HG03571 (cell line): ENCODE measurements at regions not wholly inside any gene's neighbourhood (a gene's known extent, or its start where the extent isn't known, plus 50 kb on each side); places are given as distances from the start of the nearest gene placed in this dataset.
"Not testable (repeated sequence)": the region's sequence is repeated elsewhere in the genome, so short reads cannot be mapped to it uniquely, and the experiment has no call there.

Experiments used
- ATAC-seq: cut with Tn5 transposase; IDR thresholded peaks from one replicate; pipeline ENCODE4 v1.9.1; 2021; ENCODE audit not compliant: unreplicated experiment

DNA sequence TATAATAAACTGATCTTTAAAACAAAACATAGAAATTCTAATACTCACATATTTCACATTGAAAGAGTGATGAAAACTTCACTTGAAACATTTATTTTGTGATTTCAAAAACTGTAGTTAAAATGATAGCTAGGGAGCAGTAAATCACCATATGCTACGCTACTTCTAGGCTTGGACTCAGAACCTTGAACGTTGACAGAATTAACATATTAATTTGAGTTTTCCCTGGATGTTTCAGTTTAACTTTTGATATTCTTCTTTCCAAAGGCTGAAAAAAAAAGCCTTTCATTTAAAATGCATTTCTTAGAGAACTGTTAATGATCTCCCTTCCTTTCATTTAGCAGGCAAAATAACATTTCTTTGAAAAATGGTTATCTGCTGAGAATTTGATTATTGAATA is 307.8 kb upstream of the SGCD start:
- no peak for ATAC-seq

DNA sequence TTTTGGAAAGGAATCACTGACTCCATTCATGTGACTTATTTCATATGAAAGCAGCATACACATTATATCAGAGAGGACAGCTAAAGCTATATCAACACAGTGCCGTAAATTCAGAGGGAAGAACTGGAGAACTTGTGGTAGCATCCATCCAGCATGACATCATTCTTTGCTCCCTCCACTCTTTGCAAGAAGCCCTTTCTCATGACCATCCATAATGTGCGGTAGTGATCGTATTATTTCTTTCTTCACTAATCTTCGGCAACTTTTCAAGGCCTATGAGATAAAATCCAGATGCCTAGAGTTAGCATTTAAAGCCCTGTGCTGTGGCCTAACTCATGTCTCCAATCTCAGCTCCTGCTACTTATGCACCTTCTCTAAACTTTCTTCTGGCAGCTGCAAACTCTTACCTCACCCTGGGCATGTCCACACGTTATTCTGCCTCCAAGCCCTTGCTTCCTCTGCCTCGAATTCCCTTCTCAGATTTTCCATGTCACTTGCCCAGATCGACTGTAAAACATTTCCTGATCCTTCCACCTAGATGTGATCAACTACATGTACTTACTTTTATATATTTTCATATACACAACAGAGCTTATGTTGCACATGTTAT is 307.3 kb upstream of the SGCD start:
- no peak for ATAC-seq

DNA sequence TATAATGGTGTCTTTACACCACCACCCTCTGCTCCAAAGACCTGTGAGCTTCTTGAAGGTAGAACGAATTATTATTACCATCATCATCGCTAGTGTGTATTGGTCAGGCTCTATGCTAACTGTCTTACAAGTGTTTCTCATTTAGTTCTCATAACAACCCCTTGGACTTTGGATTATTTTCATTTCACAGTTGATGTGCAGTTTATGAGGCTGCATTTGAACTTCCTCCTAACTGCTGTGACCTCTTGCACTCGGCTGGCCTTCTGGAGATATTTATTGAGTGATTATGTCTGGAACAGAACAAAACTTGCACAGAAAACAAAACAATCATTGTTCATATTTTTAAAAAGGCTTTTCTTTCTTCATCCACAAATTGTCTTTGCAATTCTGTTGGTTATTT is 306.3 kb upstream of the SGCD start:
- ATAC-seq, result no peak

DNA sequence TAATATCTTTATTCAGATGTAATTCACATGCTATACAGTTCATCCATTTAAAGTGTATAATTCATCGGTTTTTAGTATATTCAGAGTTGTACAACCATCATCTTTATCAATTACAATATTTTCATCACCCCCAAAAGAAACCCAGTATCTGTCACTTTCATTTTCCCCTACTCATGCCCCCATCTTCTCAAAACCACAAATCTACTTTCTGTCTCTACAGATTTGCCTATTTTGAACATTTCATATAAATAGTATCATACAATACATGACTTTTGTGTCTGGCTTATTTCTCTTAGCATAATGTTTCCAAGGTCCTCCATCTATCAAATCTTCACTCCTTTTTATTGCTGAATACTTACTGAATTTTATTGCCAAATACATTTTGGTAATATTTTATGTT is 305.1 kb upstream of the SGCD start:
- ATAC-seq, result no peak

DNA sequence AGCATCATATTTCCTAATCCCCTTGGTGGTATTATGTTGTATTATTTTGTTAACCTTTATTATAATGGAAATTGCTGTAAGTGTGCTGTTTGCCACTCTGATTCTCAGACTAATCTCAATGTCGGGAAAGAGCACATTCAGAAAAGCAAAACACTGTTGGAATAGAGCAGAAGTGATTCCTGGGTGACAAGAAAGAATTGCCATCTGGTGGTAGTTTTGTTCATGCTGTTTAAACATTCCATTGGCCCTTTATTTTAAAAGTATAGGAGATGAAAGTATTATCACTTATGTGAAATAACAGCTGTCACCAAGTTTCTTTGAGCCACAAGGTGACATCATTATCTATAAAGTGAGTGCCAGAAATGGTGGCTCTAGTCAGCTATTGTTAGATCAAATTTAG is 301.3 kb upstream of the SGCD start:
- no peak for ATAC-seq

DNA sequence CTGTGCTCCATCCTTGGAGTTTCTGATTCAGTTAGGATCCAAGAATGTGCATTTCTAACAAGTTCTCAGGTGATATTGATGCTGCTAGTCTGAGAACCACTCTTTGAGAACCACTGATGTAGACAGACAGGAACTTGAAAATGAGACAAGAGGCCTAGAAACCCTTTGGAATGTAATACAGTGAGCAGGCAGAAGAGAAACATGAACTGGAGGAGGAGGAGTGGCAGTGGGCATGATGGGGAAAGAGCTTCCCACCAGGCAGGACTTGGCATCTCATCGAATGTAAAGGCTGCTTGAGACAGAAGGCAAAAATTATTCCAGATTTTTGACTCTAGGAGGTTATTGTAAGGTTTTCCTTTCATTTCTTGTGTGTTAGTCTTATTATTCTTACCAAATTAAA is 295.8 kb upstream of the SGCD start:
- no peak for ATAC-seq

DNA sequence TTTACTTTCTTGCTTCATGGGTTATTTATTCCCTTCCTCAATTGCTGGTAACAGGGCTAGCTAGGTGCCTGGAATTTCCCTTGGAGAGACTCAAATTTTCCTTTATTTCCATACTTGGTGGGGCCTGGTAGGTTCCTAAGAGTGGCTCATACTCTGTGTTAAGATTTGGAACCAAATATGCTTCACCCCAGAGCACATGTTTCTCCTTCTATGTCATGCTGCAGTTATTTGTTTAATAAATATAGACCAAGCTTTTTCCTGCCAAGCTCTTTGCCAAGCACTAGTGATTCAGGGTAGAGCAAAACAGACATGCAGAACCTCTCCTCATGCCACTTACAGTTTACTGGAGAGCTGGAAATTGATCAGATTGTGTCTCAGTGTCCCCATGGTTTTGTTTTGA is 290.3 kb upstream of the SGCD start:
- ATAC-seq, result no peak

DNA sequence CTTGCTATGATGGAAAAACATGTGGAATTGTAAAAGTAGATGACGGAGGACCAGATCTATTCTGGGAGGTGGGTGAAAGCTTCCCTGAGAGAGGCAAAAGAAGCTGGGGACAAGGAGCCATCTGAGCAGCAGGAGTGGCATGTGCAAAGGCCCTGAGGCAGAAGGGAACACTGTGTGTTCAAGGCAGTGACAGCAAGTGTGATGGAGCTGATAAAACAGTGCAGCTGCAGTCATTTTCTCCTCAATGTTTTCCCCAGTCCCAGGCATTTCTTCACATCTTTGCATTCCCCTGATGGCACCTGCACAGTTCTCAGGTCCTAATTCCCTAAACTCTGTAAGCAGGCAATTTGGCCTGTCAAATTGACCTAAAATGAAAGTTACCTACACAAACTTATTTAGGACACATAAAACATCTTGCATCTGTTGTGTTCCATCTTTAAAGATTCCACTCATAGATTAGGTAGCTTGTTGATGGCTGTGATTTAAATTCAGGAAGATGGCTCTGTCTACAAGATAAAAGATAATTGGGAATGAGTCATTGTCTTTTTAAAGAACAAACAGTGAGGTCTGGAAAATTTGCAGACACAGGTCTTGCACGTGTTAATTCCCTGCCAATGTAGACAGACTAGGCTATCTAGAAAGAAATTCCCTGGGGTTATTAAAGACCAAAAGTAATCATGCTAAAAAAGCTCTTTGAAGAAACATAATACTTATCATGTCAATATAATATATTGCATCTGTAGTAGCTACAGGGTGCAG is 289.6 kb upstream of the SGCD start:
- no peak for ATAC-seq

DNA sequence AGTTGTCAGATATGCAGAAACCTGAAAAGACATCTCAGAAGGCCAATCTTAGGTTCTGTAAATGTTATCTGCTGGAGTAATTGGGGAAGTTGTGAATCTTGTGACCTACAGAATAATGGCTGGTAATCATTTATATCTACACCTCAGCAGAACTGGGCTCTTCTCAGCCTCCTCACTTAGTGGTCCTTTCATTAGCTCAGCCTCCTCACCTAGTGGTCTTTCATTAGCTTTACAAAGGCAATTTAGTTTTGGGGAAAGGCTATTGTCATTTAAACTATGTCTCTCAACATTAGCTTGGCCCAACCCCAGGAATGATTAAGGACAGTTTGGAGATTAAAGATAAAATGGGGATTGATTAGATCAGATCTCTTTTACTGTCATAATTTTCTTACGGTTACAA is 284.2 kb upstream of the SGCD start:
- no peak for ATAC-seq

DNA sequence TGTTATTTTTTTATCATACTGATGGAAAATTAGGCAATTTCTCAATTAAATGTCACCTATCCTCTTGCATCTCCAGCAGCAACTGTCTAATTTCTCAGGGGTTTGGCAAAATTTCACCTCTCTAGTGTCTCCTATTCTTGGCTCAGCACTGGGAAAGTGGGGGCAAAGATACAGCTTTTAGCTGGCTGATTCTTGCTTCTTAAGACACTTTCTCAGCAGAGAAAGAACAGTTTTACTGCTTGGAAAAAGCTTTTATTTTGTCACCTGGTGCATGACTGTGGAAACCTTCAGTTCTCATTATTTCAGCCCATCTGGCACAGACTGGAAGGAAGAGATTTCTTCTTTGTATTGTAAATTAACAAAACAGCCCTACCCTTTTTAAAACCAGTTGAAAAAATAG is 283.6 kb upstream of the SGCD start:
- no peak for ATAC-seq

DNA sequence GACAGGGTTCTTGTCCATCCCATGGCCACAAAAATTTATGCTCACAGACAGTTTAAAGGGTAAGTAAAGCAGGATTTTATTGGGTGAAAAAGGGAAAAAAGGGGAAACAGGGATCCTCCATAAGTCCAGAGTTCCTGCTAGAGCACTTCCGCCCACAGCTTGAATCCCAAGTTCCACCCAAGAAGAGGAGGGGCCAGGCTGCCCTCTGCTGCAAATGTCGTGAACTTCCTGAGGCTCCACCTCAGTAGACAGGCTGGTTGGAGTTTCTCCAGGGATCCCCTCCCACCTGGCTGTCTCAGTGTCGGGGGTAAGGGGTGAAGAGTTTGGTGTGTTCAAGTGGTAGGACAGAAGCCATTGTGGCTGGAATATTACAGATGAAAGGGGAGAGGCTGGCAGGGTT is 275.0 kb upstream of the SGCD start:
- ATAC-seq, result no peak

DNA sequence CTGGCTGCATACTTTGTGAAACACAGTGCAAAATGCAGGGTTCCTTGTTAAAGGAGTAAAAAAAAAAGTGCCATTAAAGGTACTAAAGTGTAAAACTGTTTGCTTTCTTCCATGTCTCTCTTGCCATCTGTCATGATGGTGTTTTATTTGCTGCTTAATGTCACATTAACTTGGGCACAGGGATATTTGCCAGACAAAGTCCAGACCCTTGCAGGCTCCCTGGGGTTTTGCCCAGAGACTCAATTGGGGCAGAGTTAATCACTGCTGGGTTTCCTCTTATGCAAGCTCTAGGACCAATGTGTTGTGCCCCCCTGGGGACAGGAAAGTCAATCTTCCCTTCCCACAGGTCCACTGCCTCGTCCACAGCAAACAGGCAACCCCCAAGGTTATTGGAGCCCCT is 274.3 kb upstream of the SGCD start:
- no peak for ATAC-seq

DNA sequence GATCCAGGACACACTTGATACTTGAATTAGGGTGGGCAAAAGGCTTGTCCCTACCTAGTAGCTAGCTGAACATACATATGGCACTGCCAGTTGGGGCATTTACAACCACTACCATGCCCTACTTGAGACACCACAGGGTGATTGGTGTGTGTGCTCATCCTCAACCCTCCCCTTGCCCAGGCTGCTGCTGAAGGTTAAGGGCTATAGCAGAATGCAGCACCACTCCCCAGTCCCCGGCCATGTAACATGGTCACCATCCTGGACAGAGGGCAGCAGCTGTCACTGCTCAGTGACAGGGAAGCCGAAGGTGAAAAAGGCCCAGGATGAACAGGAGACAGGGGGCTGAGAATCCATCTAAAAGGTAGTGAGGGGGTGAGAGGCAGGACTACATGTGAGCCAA is 273.9 kb upstream of the SGCD start:
- no peak for ATAC-seq

DNA sequence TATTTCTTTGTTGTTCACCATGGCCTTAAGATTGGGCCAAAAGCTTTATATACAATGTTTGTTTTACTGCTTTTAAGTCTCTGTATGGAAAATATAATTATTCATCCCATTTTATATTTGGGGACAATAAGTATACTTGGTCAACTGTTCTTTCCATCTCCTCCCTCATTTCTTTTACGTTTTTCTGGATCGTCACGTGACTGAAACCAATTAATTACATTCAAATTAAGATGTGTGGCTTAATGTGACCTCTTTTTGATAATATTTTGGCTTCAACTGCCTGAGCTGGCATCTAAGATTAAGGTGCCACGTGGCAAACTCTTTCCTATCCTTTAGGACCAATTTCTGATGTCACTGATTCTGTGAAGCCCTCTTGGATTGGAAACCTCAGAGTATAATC is 250.1 kb upstream of the SGCD start:
- ATAC-seq, result no peak

DNA sequence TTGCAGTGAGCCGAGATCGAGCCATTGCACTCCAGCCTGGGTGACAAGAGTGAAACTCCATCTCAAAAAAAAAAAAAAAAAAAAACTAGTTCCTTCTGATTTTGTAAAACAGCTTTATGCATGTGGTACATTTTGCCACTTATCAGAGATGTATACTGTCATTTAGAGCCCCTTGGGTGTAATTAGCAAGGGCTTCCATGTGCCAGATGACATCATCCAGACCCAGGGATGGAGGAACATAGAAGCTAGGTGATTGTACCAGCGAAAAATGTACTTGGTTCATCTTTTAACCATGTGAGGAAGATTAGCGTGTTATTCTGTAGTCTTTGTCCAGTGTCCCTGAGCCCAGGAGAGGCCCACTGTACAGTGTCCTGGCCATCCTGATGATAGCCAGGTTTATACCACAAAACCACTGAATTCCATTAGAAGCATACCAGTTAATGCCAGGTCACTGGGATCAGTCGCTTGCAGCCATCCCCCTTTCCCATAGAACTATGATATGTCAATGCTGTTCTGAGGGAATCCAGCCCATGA is 239.3 kb upstream of the SGCD start:
- ATAC-seq, result no peak

DNA sequence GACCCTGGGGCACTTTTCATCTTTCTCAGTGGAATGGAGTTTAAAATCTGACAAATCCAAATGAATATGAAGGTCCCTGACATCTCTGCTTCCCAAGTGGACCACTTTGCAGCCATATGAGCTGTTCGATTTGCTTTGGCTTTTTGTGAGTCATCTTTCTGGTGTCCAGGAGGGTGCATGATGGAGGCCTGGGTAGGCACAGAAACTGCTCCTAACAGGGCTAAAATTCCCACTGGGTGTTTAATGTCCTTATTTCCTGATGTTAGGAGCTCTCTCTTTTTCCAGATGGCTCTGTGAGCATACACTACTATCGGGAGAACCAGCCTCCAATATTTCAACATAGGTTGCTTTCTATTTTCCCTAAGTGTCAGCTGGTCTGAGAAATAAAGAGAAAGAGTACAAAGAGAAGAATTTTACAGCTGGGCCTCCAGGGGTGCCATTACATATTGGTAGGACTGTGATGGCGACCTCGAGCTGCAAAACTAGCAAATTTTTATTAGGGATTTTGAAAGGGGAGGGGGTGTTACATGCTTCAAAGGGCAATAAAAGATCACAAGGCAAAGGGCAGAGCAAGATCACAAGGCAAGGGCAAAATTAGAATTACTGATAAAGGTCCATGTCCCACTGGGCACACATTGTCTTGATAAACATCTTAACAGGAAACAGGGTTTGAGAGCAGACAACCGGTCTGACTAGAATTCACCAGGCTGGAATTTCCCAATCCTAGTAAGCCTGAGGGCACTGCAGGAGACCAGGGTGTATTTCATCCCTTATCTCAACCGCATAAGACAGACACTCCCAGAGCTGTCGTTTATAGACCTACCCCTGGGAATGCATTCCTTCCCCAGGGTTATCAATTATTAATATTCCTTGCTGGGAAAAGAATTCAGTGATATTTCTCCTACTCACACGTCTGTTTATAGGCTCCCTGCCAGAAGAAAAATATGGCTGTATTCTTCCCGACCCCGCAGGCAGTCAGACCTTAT is 236.7 kb upstream of the SGCD start:
- ATAC-seq, result not testable (repeated sequence)

DNA sequence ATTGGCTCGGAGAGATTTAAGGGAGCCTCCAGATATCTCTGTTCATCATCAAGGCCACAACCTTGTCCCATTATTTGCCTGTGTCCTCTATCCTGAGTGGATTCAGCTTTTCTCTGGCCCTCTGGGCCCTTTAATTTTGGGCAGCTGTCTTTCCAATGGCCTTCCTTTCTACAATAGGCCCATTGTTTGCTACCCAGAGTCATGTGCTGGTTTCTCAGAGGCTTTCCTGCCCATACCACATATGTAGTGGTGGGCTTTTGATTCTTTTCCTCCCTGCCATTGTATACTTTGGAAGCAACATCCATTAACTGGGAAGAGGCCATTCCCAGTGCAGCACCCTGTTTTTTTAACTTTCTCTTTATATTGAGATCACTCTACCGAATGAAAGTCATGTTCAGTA is 233.9 kb upstream of the SGCD start:
- no peak for ATAC-seq

DNA sequence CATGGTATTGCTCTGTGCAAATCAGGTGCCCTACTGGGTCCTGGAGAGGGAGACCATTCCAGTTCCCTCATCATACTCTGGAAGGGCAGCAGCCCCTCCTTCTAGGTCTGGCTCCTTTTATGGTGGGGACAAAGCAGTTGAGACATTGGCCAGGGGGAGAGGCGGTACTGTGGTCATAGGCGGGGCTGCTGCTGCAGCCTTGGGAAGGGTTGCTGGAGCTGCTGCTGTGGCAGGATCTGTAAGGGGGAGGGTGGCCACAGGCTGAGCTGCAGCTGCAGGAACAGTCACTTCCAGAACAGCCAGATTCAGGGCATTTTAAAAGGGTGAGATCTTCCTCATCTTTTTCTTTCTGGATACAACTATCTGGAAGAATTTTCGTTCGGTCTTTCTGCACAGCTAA is 233.0 kb upstream of the SGCD start:
- ATAC-seq, result no peak

DNA sequence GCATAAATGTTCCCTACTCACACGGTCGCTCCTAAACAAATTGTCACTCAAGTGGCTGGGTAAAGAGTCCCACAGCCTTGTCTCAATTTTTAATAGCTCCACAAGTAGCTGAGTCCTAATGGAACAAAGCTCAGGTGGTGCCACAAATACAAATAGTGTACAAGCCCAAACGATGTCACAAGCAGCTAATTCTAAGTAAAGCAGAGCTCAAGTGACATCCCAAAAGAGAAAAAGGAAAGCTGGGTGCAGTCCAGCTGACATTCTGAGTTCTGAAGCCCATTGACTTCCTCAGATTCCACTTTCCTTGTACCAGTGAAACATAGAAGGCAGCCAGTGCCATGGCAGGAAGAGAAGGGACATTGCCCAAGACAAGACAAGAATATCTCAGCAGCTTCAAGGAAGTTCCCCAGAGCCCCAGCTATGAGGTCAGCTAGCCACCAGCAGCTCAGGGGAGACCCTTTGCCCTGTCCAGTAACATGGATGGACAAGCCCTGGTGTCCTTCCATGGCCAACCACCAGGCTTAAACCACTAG is 231.2 kb upstream of the SGCD start:
- ATAC-seq, result no peak

DNA sequence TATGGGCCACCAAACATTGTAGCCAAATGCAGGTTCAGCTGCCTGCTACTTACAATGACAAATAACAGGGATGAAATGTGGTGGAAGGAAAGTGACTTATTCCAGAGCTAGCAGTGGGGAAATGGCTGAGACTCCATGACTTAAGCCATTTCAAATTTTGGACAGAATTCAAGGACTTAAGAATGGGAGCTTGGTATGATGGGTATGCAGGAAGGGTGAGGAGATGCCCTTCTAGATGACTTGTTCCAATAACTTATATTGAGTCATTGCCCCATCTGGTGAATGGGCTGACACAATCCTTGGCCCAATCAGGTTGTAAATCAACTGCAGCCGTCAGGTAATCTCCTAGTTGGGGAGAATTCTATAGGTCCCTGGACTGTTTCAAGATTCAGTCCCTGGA is 230.7 kb upstream of the SGCD start:
- ATAC-seq, result no peak

DNA sequence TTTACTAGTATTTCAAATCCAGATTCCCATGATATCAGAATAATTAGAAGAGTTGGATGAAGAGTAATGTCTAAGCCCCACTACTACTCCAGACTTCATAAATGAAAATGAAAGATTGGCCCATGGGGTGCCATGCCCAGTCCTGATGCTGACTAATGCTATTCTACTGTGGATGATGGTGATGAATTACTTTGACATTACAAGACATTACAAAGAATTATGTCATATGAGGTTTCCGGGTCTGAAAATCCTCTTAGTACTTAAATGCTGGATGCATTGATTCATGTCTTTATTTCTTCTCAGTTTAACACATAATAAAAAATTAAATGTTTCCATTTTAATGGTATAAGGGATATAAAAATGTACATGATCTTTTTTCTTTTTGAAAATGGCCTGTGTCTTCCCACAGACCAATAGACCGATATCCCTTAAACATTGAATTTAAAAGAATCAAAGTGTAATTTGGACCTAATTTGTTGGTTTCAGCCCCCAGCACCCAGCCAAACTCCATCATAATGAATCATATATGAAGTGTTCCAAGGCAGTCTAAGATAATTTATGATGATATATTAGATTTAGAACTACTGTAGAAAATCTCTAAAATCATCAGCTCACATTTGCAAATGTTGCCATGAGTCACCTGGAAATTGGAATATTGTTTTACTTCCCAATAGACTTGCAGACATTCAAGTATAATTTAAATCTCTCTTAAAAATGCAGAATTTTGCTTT is 223.6 kb upstream of the SGCD start:
- no peak for ATAC-seq
